GM21619 (cell line): ENCODE measurements at regions not wholly inside any gene's neighbourhood (a gene's known extent, or its start where the extent isn't known, plus 50 kb on each side); places are given as distances from the start of the nearest gene placed in this dataset.

Experiments used
- ATAC-seq: cut with Tn5 transposase; IDR thresholded peaks from one replicate; pipeline ENCODE4 v1.9.1; 2021; ENCODE audit not compliant: unreplicated experiment

- ATAC-seq: no peak
Measured at GRCh38 chr4:180641495-180641894, 1601.7 kb upstream of the TENM3 start.

DNA sequence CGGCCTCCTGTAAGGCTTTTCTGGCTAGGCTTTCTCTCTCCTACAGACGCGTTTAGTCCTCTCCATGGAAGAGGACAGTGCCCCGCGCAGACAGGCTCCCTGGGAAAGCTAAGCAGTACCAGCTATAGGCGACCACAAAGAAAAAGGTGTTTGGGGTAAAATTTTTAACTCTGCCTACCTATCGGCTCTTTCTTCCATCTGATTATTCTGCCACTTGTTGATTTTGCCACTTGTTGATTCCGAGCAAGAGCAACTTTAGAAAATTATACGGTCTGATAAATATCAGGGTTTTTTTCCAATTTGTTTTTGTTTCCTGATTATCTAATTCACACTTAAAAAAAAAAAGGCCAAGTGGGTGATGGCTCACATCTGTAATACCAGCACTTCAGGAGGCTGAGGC lies 1600.5 kb upstream of the TENM3 start:
- no peak for ATAC-seq

GRCh38 chr4:180650273-180650672 lies 1592.9 kb upstream of the TENM3 start:
- ATAC-seq: peak; percentile 75

- no peak for ATAC-seq
Measured at GRCh38 chr4:180652533-180652932, 1590.7 kb upstream of the TENM3 start.

DNA sequence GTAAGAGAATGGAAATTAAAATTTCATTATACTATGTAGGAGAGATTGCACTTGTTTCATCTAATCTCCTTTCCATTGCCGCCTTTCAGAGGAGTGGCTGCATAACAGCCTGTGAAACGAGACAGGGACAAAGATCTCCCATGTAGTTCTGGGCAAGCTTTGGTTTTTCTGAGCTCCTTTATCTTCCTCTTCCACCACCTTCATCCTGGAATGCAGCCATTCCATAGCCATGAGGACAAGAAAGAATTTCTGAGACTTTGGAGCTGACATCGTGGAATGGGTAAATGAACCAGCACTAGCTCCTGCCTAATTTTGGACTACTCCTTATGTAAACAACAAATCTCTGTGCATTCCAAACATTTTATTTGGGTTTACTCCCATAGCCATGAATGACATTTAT lies 1587.3 kb upstream of the TENM3 start:
- ATAC-seq: no peak

DNA sequence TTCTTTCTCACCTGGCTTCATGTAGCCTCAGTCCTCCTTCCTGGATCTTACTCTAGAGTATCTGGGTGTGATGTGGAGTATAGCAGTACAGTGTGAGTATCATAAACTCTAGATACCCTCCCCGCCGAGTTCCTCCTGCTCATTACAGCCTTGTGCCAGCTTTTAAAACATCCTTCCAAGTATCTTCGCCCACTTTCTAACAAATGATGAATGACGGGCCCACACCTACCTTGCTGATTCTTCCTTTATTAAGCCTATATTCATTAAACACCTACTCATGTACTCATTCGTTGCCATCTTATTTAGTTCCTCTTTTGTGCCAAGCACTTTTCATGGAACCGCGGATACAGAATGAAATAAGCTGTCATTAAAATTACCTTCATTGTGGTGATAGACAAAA lies 1585.3 kb upstream of the TENM3 start:
- ATAC-seq: no peak

- ATAC-seq: peak; percentile 90
Measured at GRCh38 chr4:180664766-180665368, 1578.3 kb upstream of the TENM3 start.

DNA sequence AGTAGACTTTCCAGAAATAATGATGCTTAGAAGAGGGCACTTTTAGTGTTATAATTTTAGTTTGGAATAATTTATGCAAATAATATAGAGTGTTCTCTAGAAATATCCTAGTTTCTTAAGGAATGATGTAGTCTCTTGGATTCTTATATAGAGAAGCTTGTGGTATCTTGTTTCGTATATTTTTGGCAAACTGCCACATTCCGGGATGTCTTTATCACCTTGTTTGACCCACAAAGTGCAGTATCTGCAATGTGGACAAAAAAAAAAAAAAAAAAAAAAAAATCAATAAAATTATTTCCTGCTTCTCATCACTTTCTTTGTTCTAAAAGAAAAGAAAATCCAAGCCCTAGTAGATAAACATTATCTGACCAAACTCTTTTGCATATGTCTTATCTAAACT lies 1577.7 kb upstream of the TENM3 start:
- ATAC-seq: no peak

- ATAC-seq: peak; percentile 81
Measured at GRCh38 chr4:180665994-180666824, 1577.0 kb upstream of the TENM3 start.

DNA sequence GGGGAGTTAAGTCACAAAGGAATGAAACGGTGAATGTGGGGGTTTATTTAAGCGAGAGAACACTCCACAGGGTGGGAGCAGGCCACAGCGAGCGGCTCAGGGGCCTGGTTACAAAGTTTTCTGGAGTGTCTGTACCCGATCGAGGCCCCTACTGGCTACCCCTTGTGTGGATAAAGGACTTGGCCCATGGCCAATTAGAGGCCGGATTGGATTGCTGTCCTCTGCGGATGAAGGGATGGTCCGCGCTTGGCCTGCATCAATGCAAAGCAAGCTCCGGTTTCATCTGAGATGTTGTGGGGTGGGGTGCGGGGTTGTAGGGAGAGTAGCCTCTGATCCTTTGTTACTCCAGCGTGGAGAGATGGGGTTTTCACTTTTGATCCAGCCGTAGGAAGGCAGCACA lies 1574.5 kb upstream of the TENM3 start:
- no peak for ATAC-seq

- ATAC-seq: no peak
Measured at GRCh38 chr4:180669680-180670079, 1573.5 kb upstream of the TENM3 start.

- ATAC-seq: no peak
Measured at GRCh38 chr4:180674619-180675358, 1568.4 kb upstream of the TENM3 start.

DNA sequence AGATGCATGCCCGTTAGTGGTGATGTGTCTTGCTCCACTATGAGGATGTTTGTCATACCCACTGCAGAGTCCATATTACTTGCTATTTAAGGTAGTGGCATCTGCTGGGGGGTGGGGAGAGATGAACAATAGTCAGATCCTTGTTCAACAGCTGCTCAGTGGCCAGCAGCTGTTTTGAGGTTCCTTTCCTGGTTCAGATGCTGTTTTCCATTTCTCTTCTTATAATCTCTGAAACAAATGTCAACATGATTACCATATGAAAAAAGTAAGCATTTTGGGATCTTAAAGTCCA lies 1567.9 kb upstream of the TENM3 start:
- ATAC-seq: no peak

DNA sequence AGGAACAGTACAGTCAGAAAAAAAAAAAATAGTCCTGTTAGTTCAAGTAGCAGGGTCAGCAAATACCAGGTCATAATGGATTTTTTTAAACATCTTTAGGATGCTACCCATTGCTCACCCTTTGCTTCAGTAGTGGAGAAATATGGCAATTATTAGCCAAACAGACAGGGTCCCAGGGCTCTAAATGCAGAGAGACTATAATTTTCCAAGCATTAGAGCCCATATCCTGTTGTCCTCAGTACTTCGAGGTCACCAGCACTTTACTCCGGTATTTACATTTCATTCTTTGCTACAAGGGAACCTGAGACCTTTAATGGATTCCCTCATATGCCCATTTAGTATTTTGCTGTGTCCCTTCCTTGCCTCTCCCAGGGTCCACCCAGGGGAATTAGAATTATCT lies 1562.9 kb upstream of the TENM3 start:
- ATAC-seq: no peak

DNA sequence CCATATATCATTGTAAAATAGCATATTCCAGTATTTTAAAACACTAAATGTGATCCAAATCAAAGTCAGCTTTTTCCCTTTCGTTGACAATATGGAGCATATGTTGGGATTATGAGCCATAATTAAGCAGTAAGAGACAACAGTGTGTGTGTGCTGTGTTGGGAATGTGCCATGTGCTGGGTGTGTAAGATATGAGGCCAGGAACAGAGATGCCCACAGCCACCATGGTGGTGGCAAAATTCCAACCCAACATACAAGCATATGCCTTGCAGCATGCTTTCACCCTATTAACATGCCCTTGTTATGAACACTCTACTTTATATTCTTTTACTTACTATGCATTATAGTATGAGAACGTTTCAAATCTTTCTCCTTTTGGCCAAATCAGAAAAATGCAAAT lies 1560.4 kb upstream of the TENM3 start:
- ATAC-seq: no peak

DNA sequence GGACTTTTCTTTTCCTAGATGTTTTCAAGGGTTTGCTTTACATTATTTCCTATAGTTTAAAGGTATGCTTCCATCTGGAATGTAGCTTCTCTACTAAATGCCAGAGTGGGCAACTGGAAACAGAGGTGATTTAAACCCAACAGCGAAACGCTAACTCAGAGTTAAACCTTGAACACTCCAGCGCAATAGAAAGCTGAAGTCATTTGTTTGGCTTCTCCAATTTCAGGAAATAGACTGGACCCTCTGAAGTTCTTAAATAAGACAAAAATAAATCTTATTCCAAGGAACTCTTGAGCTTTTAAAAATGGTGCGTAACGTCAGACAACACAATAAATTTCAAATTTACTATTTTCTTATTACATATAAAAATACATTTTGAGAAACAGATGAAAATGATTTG lies 1560.0 kb upstream of the TENM3 start:
- ATAC-seq: no peak

DNA sequence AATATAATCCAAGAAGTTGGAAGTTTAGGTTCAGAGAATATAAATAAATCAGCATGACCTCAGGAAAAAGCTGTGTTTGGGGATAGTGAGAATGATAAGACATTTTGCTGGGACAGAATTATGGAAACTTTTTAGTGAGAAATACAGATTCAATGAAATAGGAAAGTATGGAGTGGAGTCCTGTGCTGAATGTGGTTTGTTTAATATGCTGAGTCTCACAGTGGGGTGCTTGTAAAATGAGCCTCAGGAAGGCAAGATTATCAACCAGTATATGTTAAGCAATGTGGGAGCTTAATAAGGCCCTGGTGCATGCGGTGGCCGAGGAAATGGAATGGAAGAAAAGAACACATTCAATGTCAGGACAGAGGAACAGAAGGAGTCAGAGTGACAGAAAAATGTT lies 1554.7 kb upstream of the TENM3 start:
- no peak for ATAC-seq

DNA sequence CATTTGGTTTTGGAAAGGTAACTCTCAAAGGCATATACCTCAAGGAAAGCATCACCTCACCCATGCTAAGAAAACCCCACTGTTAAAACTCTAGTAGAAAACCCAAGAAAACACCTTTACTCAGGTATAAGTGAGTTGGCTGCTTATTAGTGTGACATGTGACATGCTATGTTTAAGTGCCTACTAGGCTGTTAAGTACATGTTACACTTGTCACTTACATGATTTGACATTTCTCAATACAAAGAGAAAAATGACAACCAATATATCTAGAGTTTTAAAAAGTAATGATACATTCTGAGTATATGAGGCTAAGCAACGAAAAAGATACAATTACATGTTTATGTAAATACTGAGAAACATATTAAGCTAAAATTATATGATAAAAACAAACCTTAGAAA lies 1548.3 kb upstream of the TENM3 start:
- ATAC-seq: no peak

- no peak for ATAC-seq
Measured at GRCh38 chr4:180695851-180696250, 1547.4 kb upstream of the TENM3 start.

- no peak for ATAC-seq
Measured at GRCh38 chr4:180696460-180697092, 1546.6 kb upstream of the TENM3 start.

GRCh38 chr4:180698550-180699195 lies 1544.5 kb upstream of the TENM3 start:
- ATAC-seq: no peak
